Omental fat pad (tissue), 3 donors: ENCODE measurements at regions not wholly inside any gene's neighbourhood (a gene's known extent, or its start where the extent isn't known, plus 50 kb on each side); places are given as distances from the start of the nearest gene placed in this dataset.

Source experiments
- ATAC-seq: fragments of 150-250 bp; one replicate; pipeline ENCODE4 v1.9.1; 2016; ENCODE audit warnings: mild to moderate bottlenecking, moderate library complexity; ENCODE audit not compliant: low FRiP score
- DNase-seq: peaks from one replicate; pipeline ENCODE4 v3.0.0-alpha.2; 2019; ENCODE audit warnings: low spot score
- CTCF ChIP-seq, 3 donors: fragments of 450-650 bp; IDR thresholded peaks; one replicate each; pipeline ENCODE4 v1.5.1; 2016 to 2017; ENCODE audit warnings: antibody characterized with exemption in 3 of 3, mild to moderate bottlenecking in 3 of 3, moderate library complexity in 2 of 3

GRCh38 chr6:1080453-1081337 is 231.2 kb upstream of the FOXQ1 start:
- TF ChIP-seq CTCF (IDR thresholded peaks at IDR 0.05): no peak
- no peak for ATAC-seq
- DNase-seq: no peak

GRCh38 chr6:1079525-1079924 is 232.4 kb upstream of the FOXQ1 start:
- peak; percentile 67 for ATAC-seq
- no peak for DNase-seq
- TF ChIP-seq CTCF (IDR thresholded peaks at IDR 0.05): no peak

GRCh38 chr6:1077478-1078416 is 234.2 kb upstream of the FOXQ1 start:
- TF ChIP-seq CTCF (IDR thresholded peaks at IDR 0.05): no peak
- DNase-seq: no peak
- no peak for ATAC-seq

- DNase-seq (no peak), ATAC-seq (no peak)
- TF ChIP-seq CTCF (IDR thresholded peaks at IDR 0.05): no peak
These were observed 235.1 kb upstream of the FOXQ1 start for GRCh38 chr6:1076531-1077459.

GRCh38 chr6:1075880-1076279 is 236.0 kb upstream of the FOXQ1 start:
- DNase-seq (no peak), ATAC-seq (no peak)
- no peak for TF ChIP-seq CTCF (IDR thresholded peaks at IDR 0.05)

GRCh38 chr6:1075444-1075843 is 236.5 kb upstream of the FOXQ1 start:
- TF ChIP-seq CTCF (IDR thresholded peaks at IDR 0.05): no peak

More at GRCh38 chr6:1075444-1075843, 236.5 kb upstream of the FOXQ1 start:
- ATAC-seq (no peak), DNase-seq (no peak)
